GM23248 (cell line): ENCODE measurements at regions not wholly inside any gene's neighbourhood (a gene's known extent, or its start where the extent isn't known, plus 50 kb on each side); places are given as distances from the start of the nearest gene placed in this dataset.

Source experiments
- EZH2 ChIP-seq: fragments of 200-600 bp; sonication (generic); IDR thresholded peaks from 2 replicates; pipeline ENCODE4 v1.6.1; 2018; ENCODE audit warnings: antibody characterized with exemption, mild to moderate bottlenecking; ENCODE audit not compliant: insufficient read depth, poor library complexity, severe bottlenecking
- EZH2phosphoT487 ChIP-seq: fragments of 200-600 bp; sonication (generic); IDR thresholded peaks from 2 replicates; pipeline ENCODE4 v1.6.1; 2018; ENCODE audit warnings: antibody characterized with exemption, moderate library complexity, mild to moderate bottlenecking, low read depth; ENCODE audit not compliant: insufficient read depth

DNA sequence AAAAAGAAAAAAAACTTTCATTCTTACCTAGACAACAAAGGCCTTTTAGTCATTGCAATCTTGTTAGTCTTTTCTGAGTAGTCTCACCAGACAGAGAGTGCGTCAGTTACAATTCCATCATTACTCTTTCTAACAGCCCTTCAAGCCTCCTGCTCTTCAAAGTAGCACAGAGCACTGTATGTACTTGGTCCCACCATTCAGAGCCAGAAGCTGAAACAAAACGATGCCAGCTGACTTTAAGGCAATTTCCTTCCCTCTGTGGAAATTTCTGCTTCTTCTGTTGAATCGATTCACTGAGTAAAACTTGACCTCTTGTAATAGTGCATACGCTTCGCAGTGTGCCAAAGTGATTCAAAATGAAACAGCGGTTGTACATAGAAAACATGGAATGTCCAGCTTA, 57.7 kb upstream of the TENM3 start:
- TF ChIP-seq EZH2 = no peak
- no peak for TF ChIP-seq EZH2phosphoT487
